ENCODE measurements at regions not wholly inside any gene's neighbourhood (a gene's known extent, or its start where the extent isn't known, plus 50 kb on each side); places are given as distances from the start of the nearest gene placed in this dataset.

DNA sequence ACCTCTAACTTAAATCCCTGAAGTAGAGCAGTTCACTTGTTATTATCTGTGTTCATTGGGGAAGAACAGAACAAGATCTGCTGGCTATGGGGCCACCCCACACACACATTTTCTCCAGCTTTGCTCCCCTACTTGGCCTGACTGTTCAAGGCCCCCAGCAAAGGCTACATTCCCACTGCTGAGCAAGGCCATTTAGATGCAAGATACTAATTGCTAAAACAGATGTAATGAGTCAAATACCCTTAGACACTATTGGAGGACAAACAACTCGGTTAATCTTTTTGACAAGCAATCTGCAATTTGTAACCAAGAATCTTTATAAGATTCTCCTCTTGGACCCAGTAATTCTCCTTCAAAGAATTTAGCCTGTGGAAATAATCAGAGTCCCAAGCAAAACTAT, 67.7 kb downstream of the NAV1 start:
- DNase-seq = no peak
- no TSS peak for BruUV-seq (replicated peaks)
- no peaks in the 10 kb centered on the region for H3K4me1 Mint-ChIP-seq (ENCODE audit: low read depth, unreplicated experiment)
- H3K27ac Mint-ChIP-seq (ENCODE audit: unreplicated experiment) = no peak overlapping the region
- CTCF ChIA-PET = no interaction called here
- H3K27me3 Mint-ChIP-seq (ENCODE audit: unreplicated experiment) = peaks cover 29% of the 10 kb centered on the region
- H3K4me3 Mint-ChIP-seq (ENCODE audit: low read depth, unreplicated experiment) = no peak overlapping the region
- intact Hi-C loops (cut with micrococcal nuclease; ENCODE audit: unreplicated experiment) = no loop called here
- H3K9me3 Mint-ChIP-seq (ENCODE audit: low read depth, unreplicated experiment) = no peaks in the 10 kb centered on the region
- TF ChIP-seq, protein P1, sequence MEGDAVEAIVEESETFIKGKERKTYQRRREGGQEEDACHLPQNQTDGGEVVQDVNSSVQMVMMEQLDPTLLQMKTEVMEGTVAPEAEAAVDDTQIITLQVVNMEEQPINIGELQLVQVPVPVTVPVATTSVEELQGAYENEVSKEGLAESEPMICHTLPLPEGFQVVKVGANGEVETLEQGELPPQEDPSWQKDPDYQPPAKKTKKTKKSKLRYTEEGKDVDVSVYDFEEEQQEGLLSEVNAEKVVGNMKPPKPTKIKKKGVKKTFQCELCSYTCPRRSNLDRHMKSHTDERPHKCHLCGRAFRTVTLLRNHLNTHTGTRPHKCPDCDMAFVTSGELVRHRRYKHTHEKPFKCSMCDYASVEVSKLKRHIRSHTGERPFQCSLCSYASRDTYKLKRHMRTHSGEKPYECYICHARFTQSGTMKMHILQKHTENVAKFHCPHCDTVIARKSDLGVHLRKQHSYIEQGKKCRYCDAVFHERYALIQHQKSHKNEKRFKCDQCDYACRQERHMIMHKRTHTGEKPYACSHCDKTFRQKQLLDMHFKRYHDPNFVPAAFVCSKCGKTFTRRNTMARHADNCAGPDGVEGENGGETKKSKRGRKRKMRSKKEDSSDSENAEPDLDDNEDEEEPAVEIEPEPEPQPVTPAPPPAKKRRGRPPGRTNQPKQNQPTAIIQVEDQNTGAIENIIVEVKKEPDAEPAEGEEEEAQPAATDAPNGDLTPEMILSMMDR (IDR thresholded peaks at IDR 0.05; ENCODE audit: unreplicated experiment) = no peak
- peaks cover 5% of the 10 kb centered on the region for H3K36me3 Mint-ChIP-seq (ENCODE audit: insufficient read depth, unreplicated experiment)

DNA sequence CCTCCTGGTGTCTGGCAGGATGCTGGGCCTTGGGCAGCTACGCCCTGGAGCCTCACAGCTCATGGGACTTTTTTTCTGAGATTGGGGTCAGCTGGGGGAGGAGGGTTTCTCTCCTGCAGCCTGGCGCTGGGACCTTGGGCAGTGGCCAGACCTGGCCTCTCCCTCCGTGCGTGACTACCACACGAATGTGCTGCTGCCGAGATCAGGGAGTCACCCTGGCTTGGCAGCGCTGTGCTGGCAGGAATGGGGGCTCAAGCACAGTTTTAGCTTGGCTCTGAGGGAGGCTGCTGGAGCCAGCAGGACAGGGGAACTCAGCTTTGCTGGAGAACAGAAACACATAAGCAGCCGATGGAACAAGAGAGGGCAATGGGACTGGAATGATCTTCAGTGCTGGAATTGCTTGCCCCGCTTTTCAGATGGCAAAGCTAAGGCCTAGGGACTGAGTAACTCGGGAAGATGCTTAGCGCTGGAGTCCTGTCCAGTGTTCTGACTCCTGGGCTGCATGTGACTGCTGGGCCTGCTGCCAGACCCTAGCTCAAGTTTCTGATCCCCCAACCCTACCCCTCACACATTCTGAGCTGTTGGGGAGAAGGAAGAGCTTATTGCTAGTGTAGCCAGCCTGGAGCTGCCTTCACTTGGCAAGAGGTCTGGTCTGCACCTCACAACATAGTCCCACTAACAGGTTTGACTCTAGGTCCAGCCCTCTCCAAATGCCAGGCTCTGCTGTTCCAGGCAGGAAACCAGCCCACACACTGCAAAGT, 69.9 kb downstream of the NAV1 start:
- no peak overlapping the region for H3K4me3 Mint-ChIP-seq (ENCODE audit: low read depth, unreplicated experiment)
- intact Hi-C loops (cut with micrococcal nuclease; ENCODE audit: unreplicated experiment) = no loop called here
- CTCF ChIA-PET = no interaction called here
- no peak for DNase-seq
- peaks cover 45% of the 10 kb centered on the region for H3K27me3 Mint-ChIP-seq (ENCODE audit: unreplicated experiment)
- peaks cover 5% of the 10 kb centered on the region for H3K36me3 Mint-ChIP-seq (ENCODE audit: insufficient read depth, unreplicated experiment)
- TF ChIP-seq, protein P1 (IDR thresholded peaks at IDR 0.05; ENCODE audit: unreplicated experiment) = no peak
- H3K27ac Mint-ChIP-seq (ENCODE audit: unreplicated experiment) = no peak overlapping the region
- H3K9me3 Mint-ChIP-seq (ENCODE audit: low read depth, unreplicated experiment) = no peaks in the 10 kb centered on the region
- H3K4me1 Mint-ChIP-seq (ENCODE audit: low read depth, unreplicated experiment) = no peaks in the 10 kb centered on the region
- BruUV-seq (replicated peaks) = no TSS peak

DNA sequence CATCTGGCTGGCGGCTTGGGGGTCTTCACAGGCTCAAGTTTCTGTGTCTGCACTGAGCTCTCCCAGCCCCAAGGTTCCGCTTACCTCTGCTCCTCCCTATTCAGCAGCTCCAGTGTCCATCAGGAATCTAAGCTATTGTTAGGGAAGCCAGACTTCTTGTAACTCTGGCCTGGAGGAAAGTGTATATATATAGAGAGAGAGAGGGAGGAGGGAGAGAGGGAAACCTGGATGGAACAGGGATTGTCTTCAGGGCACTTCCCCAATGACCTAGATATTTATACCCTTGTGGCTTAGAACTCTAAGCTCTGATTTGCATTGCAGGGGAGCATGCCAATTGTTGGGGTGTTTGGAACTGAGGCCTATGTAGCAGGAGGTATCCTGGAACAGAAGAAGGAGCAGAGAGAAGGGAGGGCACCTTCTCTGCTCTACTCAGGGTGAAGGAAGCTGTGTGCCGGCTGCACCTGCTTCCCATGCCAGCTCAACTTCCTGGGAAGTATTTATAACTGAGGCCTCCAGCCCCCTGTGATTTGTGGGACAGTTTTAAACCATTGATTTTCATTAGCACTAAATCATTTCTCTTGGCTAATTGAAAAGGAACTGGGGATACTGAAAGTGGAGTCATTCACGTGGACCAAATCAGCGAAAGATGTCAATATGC, 70.9 kb downstream of the NAV1 start:
- Mint-ChIP-seq H3K36me3 (ENCODE audit: insufficient read depth, unreplicated experiment) (peaks cover 5% of the 10 kb centered on the region), H3K4me1 (ENCODE audit: low read depth, unreplicated experiment) (no peaks in the 10 kb centered on the region), H3K9me3 (ENCODE audit: low read depth, unreplicated experiment) (no peaks in the 10 kb centered on the region), H3K4me3 (ENCODE audit: low read depth, unreplicated experiment) (no peak overlapping the region), H3K27ac (ENCODE audit: unreplicated experiment) (no peak overlapping the region), H3K27me3 (ENCODE audit: unreplicated experiment) (peaks cover 51% of the 10 kb centered on the region)
- DNase-seq = no peak
- no TSS peak for BruUV-seq (replicated peaks)
- TF ChIP-seq, protein P1 (IDR thresholded peaks at IDR 0.05; ENCODE audit: unreplicated experiment) = no peak
- CTCF ChIA-PET = interaction anchor here (1.1 kb wide), 1 partner anchor 50 kb away, joined by 3 read pairs; no protein-coding TSS in a partner anchor
- intact Hi-C loops (cut with micrococcal nuclease; ENCODE audit: unreplicated experiment) = no loop called here

DNA sequence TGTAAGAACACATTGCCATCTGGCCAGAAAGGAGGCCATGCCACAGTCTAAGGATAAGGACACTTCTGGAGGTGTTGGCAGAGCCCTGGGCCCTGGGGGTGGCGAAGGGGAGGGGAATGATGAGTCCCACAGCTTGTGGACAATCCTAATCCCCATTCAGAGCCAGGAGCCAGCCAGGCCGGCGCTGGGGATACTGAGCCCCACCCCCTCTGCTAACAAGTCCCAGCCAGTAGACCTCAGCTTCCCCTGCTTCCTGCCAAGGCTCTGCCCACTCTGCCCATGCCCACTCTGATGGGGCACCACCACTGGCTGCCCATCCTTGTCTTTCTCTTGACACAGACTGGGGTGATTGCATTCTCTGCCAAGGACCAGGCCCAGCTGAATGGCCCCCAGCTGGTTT, 71.9 kb downstream of the NAV1 start:
- CTCF ChIA-PET = no interaction called here
- H3K4me3 Mint-ChIP-seq (ENCODE audit: low read depth, unreplicated experiment) = no peak overlapping the region
- H3K27ac Mint-ChIP-seq (ENCODE audit: unreplicated experiment) = no peak overlapping the region
- no peaks in the 10 kb centered on the region for H3K4me1 Mint-ChIP-seq (ENCODE audit: low read depth, unreplicated experiment)
- H3K27me3 Mint-ChIP-seq (ENCODE audit: unreplicated experiment) = peaks cover 58% of the 10 kb centered on the region
- TF ChIP-seq, protein P1 (IDR thresholded peaks at IDR 0.05; ENCODE audit: unreplicated experiment) = no peak
- no peaks in the 10 kb centered on the region for H3K9me3 Mint-ChIP-seq (ENCODE audit: low read depth, unreplicated experiment)
- no TSS peak for BruUV-seq (replicated peaks)
- intact Hi-C loops (cut with micrococcal nuclease; ENCODE audit: unreplicated experiment) = no loop called here
- peaks cover 5% of the 10 kb centered on the region for H3K36me3 Mint-ChIP-seq (ENCODE audit: insufficient read depth, unreplicated experiment)
- no peak for DNase-seq
